HUES6 (cell line): ENCODE measurements at regions not wholly inside any gene's neighbourhood (a gene's known extent, or its start where the extent isn't known, plus 50 kb on each side); places are given as distances from the start of the nearest gene placed in this dataset.

Experiments used
- H3K27ac ChIP-seq: 2 replicates; pipeline ENCODE4 v1.7.0; 2013; ENCODE audit warnings: low read depth, mild to moderate bottlenecking, low read length, inconsistent platforms
- H3K27me3 ChIP-seq: 2 replicates; pipeline ENCODE4 v1.6.1; 2013; ENCODE audit warnings: low read length; ENCODE audit not compliant: control insufficient read depth, insufficient read depth
- H3K36me3 ChIP-seq: 2 replicates; pipeline ENCODE4 v1.6.1; 2013; ENCODE audit warnings: low read length; ENCODE audit not compliant: control insufficient read depth, insufficient read depth
- H3K4me1 ChIP-seq: 2 replicates; pipeline ENCODE4 v1.6.1; 2013; ENCODE audit warnings: low read length; ENCODE audit not compliant: control insufficient read depth, insufficient read depth
- H3K4me3 ChIP-seq: 2 replicates; pipeline ENCODE4 v1.5.1; 2013; ENCODE audit warnings: low read depth, low read length
- H3K9ac ChIP-seq: one replicate; pipeline ENCODE4 v1.6.1; 2013; ENCODE audit warnings: mild to moderate bottlenecking, low read length
- H3K9me3 ChIP-seq: 2 replicates; pipeline ENCODE4 v1.6.1; 2013; ENCODE audit warnings: low read depth, low read length; ENCODE audit not compliant: control insufficient read depth, insufficient read depth

GRCh38 chr4:12956026-12956425 lies 528.1 kb downstream of the RAB28 start:
- Histone ChIP-seq H3K36me3 (no peaks in the 10 kb centered on the region), H3K4me3 (no peak overlapping the region)

GRCh38 chr4:12949719-12950490 lies 534.2 kb downstream of the RAB28 start:
- Histone ChIP-seq H3K9ac (no peak overlapping the region), H3K27ac (no peak overlapping the region), H3K36me3 (no peaks in the 10 kb centered on the region), H3K4me1 (peaks cover 7% of the 10 kb centered on the region), H3K4me3 (no peak overlapping the region), H3K27me3 (no peaks in the 10 kb centered on the region), H3K9me3 (no peaks in the 10 kb centered on the region)

More at GRCh38 chr4:12956026-12956425, 528.1 kb downstream of the RAB28 start:
- H3K9ac ChIP-seq: no peak overlapping the region
- peaks cover 15% of the 10 kb centered on the region for H3K4me1 ChIP-seq
- no peaks in the 10 kb centered on the region for H3K27me3 ChIP-seq
- no peaks in the 10 kb centered on the region for H3K9me3 ChIP-seq
- H3K27ac ChIP-seq: no peak overlapping the region

DNA sequence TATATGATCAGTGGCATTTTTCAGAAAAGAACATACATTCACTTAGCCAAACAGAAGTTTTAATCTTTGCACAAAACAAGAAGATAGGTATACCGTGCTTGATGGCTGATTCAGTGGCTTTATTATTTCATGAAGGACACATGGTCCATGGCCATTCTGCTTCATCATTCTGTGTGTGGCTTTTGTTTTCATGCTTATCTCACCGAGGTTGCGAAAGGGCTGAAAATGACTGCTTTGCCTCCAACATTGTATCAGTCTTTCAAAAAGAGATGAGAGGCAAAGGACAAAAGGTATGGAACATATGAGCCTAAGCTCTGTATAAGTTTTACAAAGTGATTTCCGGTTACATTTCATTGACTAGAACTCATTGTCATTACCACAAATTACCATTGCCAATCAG lies 541.1 kb downstream of the RAB28 start:
- no peak overlapping the region for H3K9ac ChIP-seq
- no peaks in the 10 kb centered on the region for H3K27me3 ChIP-seq
- no peaks in the 10 kb centered on the region for H3K9me3 ChIP-seq
- H3K4me1 ChIP-seq: no peaks in the 10 kb centered on the region
- H3K27ac ChIP-seq: no peak overlapping the region
- H3K36me3 ChIP-seq: no peaks in the 10 kb centered on the region
- no peak overlapping the region for H3K4me3 ChIP-seq

- no peaks in the 10 kb centered on the region for H3K9me3 ChIP-seq
- no peak overlapping the region for H3K27ac ChIP-seq
- H3K4me3 ChIP-seq: no peak overlapping the region
- no peaks in the 10 kb centered on the region for H3K36me3 ChIP-seq
- no peaks in the 10 kb centered on the region for H3K27me3 ChIP-seq
- no peaks in the 10 kb centered on the region for H3K4me1 ChIP-seq
- H3K9ac ChIP-seq: no peak overlapping the region
Measured at GRCh38 chr4:12933760-12934221, 550.3 kb downstream of the RAB28 start.

GRCh38 chr4:12932203-12932788 lies 551.8 kb downstream of the RAB28 start:
- Histone ChIP-seq H3K9ac (no peak overlapping the region), H3K9me3 (no peaks in the 10 kb centered on the region), H3K4me1 (no peaks in the 10 kb centered on the region), H3K27me3 (no peaks in the 10 kb centered on the region), H3K27ac (no peak overlapping the region), H3K36me3 (no peaks in the 10 kb centered on the region), H3K4me3 (no peak overlapping the region)

GRCh38 chr4:12929784-12930183 lies 554.4 kb downstream of the RAB28 start:
- Histone ChIP-seq H3K9me3 (no peaks in the 10 kb centered on the region), H3K36me3 (no peaks in the 10 kb centered on the region), H3K9ac (no peak overlapping the region), H3K4me3 (no peak overlapping the region), H3K4me1 (no peaks in the 10 kb centered on the region), H3K27me3 (no peaks in the 10 kb centered on the region), H3K27ac (no peak overlapping the region)

DNA sequence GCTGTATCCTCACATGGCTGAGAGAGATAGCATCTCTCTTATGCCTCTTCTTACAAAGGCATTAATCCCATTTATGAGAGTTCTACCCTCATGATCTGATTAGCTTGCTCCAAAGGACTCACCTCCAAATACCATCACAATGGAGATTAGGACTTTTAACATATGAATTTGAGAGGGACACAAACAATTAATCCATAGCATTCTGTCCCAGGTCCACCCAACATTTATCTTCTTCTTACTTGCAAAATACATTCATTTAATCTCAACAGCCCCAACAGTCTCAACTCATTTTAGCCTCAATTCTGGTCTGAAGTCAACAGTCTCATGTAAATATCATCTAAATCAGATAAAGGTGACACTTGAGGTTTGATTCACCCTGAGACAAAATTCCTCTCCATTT lies 555.4 kb downstream of the RAB28 start:
- H3K9me3 ChIP-seq: no peaks in the 10 kb centered on the region
- no peaks in the 10 kb centered on the region for H3K36me3 ChIP-seq
- H3K27me3 ChIP-seq: no peaks in the 10 kb centered on the region
- no peak overlapping the region for H3K27ac ChIP-seq
- H3K4me3 ChIP-seq: no peak overlapping the region
- H3K4me1 ChIP-seq: peaks cover 7% of the 10 kb centered on the region
- no peak overlapping the region for H3K9ac ChIP-seq

DNA sequence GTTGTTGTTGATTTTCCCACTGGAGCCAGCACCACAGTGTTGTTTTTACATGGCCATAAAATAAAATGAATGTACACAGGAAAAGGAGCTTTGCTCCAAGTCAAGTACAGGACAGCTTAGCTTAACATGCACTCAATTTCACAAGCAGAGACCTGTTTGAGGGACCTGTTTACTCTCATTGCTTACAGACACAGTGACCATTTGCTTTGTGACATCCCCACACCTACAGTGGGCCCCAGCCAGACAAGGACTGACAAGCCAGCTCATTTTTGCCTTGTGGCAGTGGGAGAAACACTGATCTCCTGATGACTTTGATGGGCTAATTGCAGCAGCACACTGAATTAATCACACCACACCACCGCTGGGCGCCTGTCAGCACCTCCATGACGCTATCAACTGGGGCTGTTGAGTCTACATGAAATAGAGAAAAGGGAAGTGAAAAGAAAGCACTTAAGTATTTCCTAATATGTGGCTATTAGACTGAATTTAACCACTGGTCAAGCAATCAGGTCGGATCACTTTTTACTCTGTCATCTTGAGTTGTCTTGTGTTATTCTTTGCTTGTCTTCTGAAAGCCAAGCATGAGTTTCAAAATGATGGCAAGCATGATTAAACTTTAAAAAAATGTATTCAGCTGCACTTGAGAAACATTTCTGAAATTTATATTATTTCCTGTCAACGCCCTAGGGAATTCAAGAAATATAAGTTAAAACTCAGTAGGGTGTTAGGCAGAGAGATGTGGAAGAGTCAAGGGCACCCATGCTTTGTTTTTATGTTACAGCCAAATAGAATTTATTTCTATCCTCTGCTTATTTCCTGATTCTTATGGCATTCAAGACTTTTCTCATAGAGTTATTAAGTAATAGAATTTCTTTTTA lies 557.7 kb downstream of the RAB28 start:
- Histone ChIP-seq H3K9me3 (no peaks in the 10 kb centered on the region), H3K27ac (no peak overlapping the region), H3K4me3 (no peak overlapping the region), H3K9ac (no peak overlapping the region), H3K27me3 (no peaks in the 10 kb centered on the region), H3K4me1 (peaks cover 7% of the 10 kb centered on the region), H3K36me3 (no peaks in the 10 kb centered on the region)

- Histone ChIP-seq H3K36me3 (no peaks in the 10 kb centered on the region), H3K9ac (no peak overlapping the region), H3K27ac (no peak overlapping the region), H3K9me3 (no peaks in the 10 kb centered on the region), H3K4me1 (peaks cover 7% of the 10 kb centered on the region), H3K27me3 (no peaks in the 10 kb centered on the region), H3K4me3 (no peak overlapping the region)
Measured at GRCh38 chr4:12924728-12925320, 559.3 kb downstream of the RAB28 start.

- Histone ChIP-seq H3K9me3 (no peaks in the 10 kb centered on the region), H3K4me3 (no peak overlapping the region), H3K27ac (no peak overlapping the region), H3K4me1 (peaks cover 7% of the 10 kb centered on the region), H3K9ac (no peak overlapping the region), H3K27me3 (no peaks in the 10 kb centered on the region), H3K36me3 (no peaks in the 10 kb centered on the region)
Measured at GRCh38 chr4:12924253-12924652, 559.9 kb downstream of the RAB28 start.
